ENCODE measurements at regions not wholly inside any gene's neighbourhood (a gene's known extent, or its start where the extent isn't known, plus 50 kb on each side); places are given as distances from the start of the nearest gene placed in this dataset.

DNA sequence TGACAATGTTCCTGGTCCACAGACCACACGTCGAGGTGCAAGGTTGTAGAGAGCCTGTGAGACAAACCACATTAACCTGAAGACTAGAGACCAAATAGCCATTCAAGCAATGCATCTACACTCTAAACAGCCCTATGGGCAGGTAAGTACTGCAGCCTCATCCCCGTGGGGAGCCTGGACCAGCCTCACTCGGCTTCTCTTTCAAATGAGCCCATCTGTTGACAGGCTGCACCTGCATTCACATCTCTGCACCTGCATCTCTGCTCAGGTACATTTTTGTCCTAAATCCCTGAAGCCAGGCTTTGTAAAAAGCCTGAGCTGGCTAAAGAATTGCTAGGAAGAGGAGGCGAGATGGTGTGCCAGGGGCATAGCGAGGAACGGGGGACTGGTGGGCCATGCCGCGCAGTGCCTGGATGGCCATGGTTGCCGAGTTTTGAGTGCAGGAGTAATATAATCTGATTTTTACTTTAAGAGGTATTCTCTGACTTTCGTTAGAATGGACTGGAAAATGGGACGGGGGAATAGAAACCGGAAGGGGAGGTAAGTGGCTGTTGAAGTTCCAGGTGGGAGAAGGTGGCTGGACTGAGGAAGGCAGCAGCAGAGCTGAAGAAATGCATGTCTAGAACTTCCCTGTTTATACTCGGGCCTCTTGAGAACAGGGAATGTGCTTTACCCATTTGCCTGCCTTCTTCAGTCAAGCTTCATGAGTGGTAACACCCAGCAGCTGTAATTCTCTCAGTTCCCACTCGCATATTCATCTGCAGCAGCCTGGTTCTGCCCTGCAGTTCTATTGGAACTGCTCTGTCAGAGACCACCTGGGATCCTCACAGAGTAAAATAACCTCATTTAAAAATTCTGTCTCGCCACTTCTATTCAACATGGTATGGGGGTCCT lies 226.4 kb downstream of the OPA1 start:
- peaks cover 28% of the 10 kb centered on the region; the same call in 1 of the 2 replicates for H3K4me1 ChIP-seq (ENCODE audit: insufficient read depth, low read length)
- no peak overlapping the region for H3K4me2 ChIP-seq (ENCODE audit: insufficient read depth, insufficient read length, low read length)
- no peak overlapping the region for H4K91ac ChIP-seq (ENCODE audit: insufficient read length, low read depth, low read length)
- Mint-ChIP-seq H3K4me3 (peak overlapping the region in 1 of 2 experiments; percentile 4; a peak in 1 of 5 replicates), H3K27me3 (ENCODE audit: low read depth) (peaks cover 12% of the 10 kb centered on the region), H3K9me3 (no peaks in the 10 kb centered on the region; a peak in 1 of 5 replicates), H3K4me1 (peaks cover 52 to 59% of the 10 kb centered on the region in 2 experiments), H3K27ac (peak overlapping the region in 2 of 3 experiments; percentile 79 to 95; a peak in 5 of 7 replicates), H3K36me3 (ENCODE audit: insufficient read depth in 1 of 3, low read depth in 3 of 3) (peaks cover 0 to 2% (median 0%) of the 10 kb centered on the region in 3 experiments; a peak in 2 of 7 replicates)
- no peak overlapping the region for H2AK5ac ChIP-seq (ENCODE audit: insufficient read length, low read length)
- H4K8ac ChIP-seq (replicated peaks; ENCODE audit: insufficient read length, low read depth, low read length): no peak overlapping the region
- no peaks in the 10 kb centered on the region for H3K79me2 ChIP-seq (ENCODE audit: insufficient read depth, low read length)
- H3K79me1 ChIP-seq (ENCODE audit: insufficient read depth, low read depth, low read length, poor library complexity, severe bottlenecking): no peaks in the 10 kb centered on the region
- H3K56ac ChIP-seq (ENCODE audit: insufficient read length, low read depth, low read length): no peak overlapping the region
- no peak overlapping the region for H2BK20ac ChIP-seq (ENCODE audit: low read depth, low read length, poor library complexity, severe bottlenecking)
- H3K18ac ChIP-seq (ENCODE audit: insufficient read length, low read depth, low read length): no peak overlapping the region
- no peaks in the 10 kb centered on the region for H3K9me3 ChIP-seq (ENCODE audit: control insufficient read depth, low read depth, low read length)
- H3K27me3 ChIP-seq (ENCODE audit: insufficient read depth, low read length): no peaks in the 10 kb centered on the region
- WGBS (ENCODE audit: extremely low coverage, insufficient read length, low lambda C conversion rate): no CpG with 5 or more reads among the region's 16 CpGs
- no peaks in the 10 kb centered on the region for H4K20me1 ChIP-seq (ENCODE audit: control insufficient read depth, insufficient read depth, insufficient read length)
- TF ChIP-seq, protein P1, sequence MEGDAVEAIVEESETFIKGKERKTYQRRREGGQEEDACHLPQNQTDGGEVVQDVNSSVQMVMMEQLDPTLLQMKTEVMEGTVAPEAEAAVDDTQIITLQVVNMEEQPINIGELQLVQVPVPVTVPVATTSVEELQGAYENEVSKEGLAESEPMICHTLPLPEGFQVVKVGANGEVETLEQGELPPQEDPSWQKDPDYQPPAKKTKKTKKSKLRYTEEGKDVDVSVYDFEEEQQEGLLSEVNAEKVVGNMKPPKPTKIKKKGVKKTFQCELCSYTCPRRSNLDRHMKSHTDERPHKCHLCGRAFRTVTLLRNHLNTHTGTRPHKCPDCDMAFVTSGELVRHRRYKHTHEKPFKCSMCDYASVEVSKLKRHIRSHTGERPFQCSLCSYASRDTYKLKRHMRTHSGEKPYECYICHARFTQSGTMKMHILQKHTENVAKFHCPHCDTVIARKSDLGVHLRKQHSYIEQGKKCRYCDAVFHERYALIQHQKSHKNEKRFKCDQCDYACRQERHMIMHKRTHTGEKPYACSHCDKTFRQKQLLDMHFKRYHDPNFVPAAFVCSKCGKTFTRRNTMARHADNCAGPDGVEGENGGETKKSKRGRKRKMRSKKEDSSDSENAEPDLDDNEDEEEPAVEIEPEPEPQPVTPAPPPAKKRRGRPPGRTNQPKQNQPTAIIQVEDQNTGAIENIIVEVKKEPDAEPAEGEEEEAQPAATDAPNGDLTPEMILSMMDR (conservative IDR thresholded peaks at IDR 0.05): no peak
- H3K9ac ChIP-seq (ENCODE audit: extremely low read depth, insufficient read length, low read length): no peak overlapping the region
- H2BK15ac ChIP-seq (ENCODE audit: low read depth, low read length): no peak overlapping the region
- H2BK12ac ChIP-seq (ENCODE audit: insufficient read length, low read depth, low read length): no peak overlapping the region
- no peak overlapping the region for H3K27ac ChIP-seq (ENCODE audit: insufficient read length, low read depth, low read length)
- H2BK120ac ChIP-seq (ENCODE audit: low read depth, low read length, poor library complexity, severe bottlenecking): no peak overlapping the region
- H3K23ac ChIP-seq (ENCODE audit: insufficient read length, low read depth, low read length): no peak overlapping the region
- H2AFZ ChIP-seq (ENCODE audit: low read length): no peak overlapping the region
- H4K5ac ChIP-seq (ENCODE audit: insufficient read length, low read depth, low read length): no peak overlapping the region
- no peak overlapping the region for H3K14ac ChIP-seq (ENCODE audit: insufficient read depth, low read length)
- no peak overlapping the region for H3K4ac ChIP-seq (ENCODE audit: low read depth, low read length)
- H2BK5ac ChIP-seq (ENCODE audit: insufficient read length, low read length): no peak overlapping the region
- no peak overlapping the region for H3T11ph ChIP-seq (ENCODE audit: low read length)
- peak; percentile 53 for DNase-seq
- H3K23me2 ChIP-seq (ENCODE audit: insufficient read length, low read depth, low read length, poor library complexity, severe bottlenecking): no peaks in the 10 kb centered on the region

Data from H9 (cell line).